GM12878 (cell line): ENCODE measurements at regions not wholly inside any gene's neighbourhood (a gene's known extent, or its start where the extent isn't known, plus 50 kb on each side); places are given as distances from the start of the nearest gene placed in this dataset.

Experiments used
- ATAC-seq: fragments of 200-7000 bp; cut with Tn5 transposase; 3 replicates; pipeline ENCODE4 v1.9.1; 2020; ENCODE audit warnings: mild to moderate bottlenecking, moderate library complexity
- BruUV-seq: library from RNA; stranded (reverse); fragments of 400-500 nt; replicated peaks from 2 replicates; lab custom pipeline; 2021; lab: Mats Ljungman, UMichigan
- CTCF ChIA-PET: fragments of 300-600 bp; sonication (Branson Sonifier 250); formaldehyde crosslinking; extraction: SDS; loops from one replicate; lab custom pipeline; 2021; ENCODE audit warnings: inconsistent platforms; lab: Yijun Ruan, JAX
- POLR2A ChIA-PET: fragments of 350-600 bp; formaldehyde crosslinking; extraction: SDS; loops from one replicate; lab custom pipeline; 2021; ENCODE audit warnings: inconsistent platforms; lab: Charles Lee
- RAD21 ChIA-PET: fragments of 300-600 bp; sonication (Branson Sonifier 250); formaldehyde crosslinking; loops from one replicate; lab custom pipeline; 2023; ENCODE audit warnings: antibody characterized with exemption; ENCODE audit not compliant: unreplicated experiment; lab: Charles Lee
- SMC1A ChIA-PET: fragments of 300-600 bp; sonication (Branson Sonifier 250); formaldehyde crosslinking; loops from one replicate; lab custom pipeline; 2023; ENCODE audit not compliant: unreplicated experiment, uncharacterized antibody; lab: Charles Lee
- DNase-seq: peaks from one replicate; pipeline ENCODE4 v3.0.0-alpha.2; 2011; ENCODE audit warnings: low read depth, low spot score
- FAIRE-seq: peaks from 3 replicates; lab custom pipeline; 2011; peaks lifted over from hg19 to GRCh38; lab: Jason Lieb, UNC
- H2AFZ ChIP-seq: 2 replicates; pipeline ENCODE4 v1.6.0; 2011; ENCODE audit warnings: low read depth, low read length, control low read depth; ENCODE audit not compliant: control insufficient read depth
- H3K27ac ChIP-seq: 2 replicates; pipeline ENCODE4 v1.5.1; 2011; ENCODE audit warnings: control low read depth; ENCODE audit not compliant: control insufficient read depth, insufficient read depth
- H3K27me3 ChIP-seq, 2 experiments: replicated peaks in 1 of 2; 2 replicates each; pipeline versions ENCODE4 v1.6.0 to v1.6.1; 2011; ENCODE audit warnings: low read length in 1 of 2; ENCODE audit not compliant: control insufficient read depth in 2 of 2, insufficient read depth in 2 of 2
- H3K36me3 ChIP-seq, 2 experiments: 2 replicates each; pipeline ENCODE4 v1.5.1; 2011; ENCODE audit warnings: low read length in 1 of 2; ENCODE audit not compliant: control insufficient read depth in 2 of 2, insufficient read depth in 2 of 2
- H3K4me1 ChIP-seq: 2 replicates; pipeline ENCODE4 v1.6.1; 2011; ENCODE audit warnings: mild to moderate bottlenecking, low read length, moderate library complexity, mixed read lengths; ENCODE audit not compliant: control insufficient read depth, insufficient read depth
- H3K4me2 ChIP-seq: 2 replicates; pipeline ENCODE4 v1.6.0; 2011; ENCODE audit warnings: control low read depth; ENCODE audit not compliant: control insufficient read depth, insufficient read depth
- H3K4me3 ChIP-seq: fragments of 200-600 bp; sonication (generic); 2 replicates; pipeline ENCODE4 v1.5.1; 2016
- H3K79me2 ChIP-seq: 2 replicates; pipeline ENCODE4 v1.6.0; 2011; ENCODE audit warnings: low read length; ENCODE audit not compliant: control insufficient read depth, insufficient read depth
- H3K9ac ChIP-seq: 2 replicates; pipeline ENCODE4 v1.8.0; 2011; ENCODE audit warnings: low read length, control low read depth, mixed read lengths; ENCODE audit not compliant: control insufficient read depth, insufficient read depth
- H3K9me3 ChIP-seq: replicated peaks from 3 replicates; pipeline ENCODE4 v1.5.1; 2011; ENCODE audit warnings: mild to moderate bottlenecking, low read length; ENCODE audit not compliant: control insufficient read depth, insufficient read depth
- H4K20me1 ChIP-seq: 2 replicates; pipeline ENCODE4 v1.6.0; 2011; ENCODE audit not compliant: control insufficient read depth, insufficient read depth
- DPF2 ChIP-seq: fragments of 450-650 bp; IDR thresholded peaks from 2 replicates; pipeline ENCODE4 v1.6.1; 2017; ENCODE audit warnings: mild to moderate bottlenecking
- ESRRA ChIP-seq: IDR thresholded peaks from 2 replicates; pipeline ENCODE4 v1.6.1; 2012; ENCODE audit warnings: mild to moderate bottlenecking, low read length, improper control_type of control experiment
- JUNB ChIP-seq: IDR thresholded peaks from 2 replicates; pipeline ENCODE4 v1.6.1; 2016; ENCODE audit warnings: antibody characterized with exemption, mild to moderate bottlenecking
- JUND ChIP-seq: IDR thresholded peaks from 2 replicates; pipeline ENCODE4 v1.6.1; 2012; ENCODE audit warnings: low read depth, mild to moderate bottlenecking, low read length, improper control_type of control experiment, moderate library complexity
- LARP7 ChIP-seq: fragments of 450-650 bp; IDR thresholded peaks from 2 replicates; pipeline ENCODE4 v1.6.1; 2017; ENCODE audit warnings: mild to moderate bottlenecking
- MTA2 ChIP-seq: fragments of 450-650 bp; IDR thresholded peaks from 2 replicates; pipeline ENCODE4 v1.6.1; 2016; ENCODE audit warnings: low read depth, mild to moderate bottlenecking, moderate library complexity
- MXI1 ChIP-seq: fragments of 150-350 bp; IDR thresholded peaks from 2 replicates; pipeline ENCODE4 v1.6.1; 2011; ENCODE audit warnings: low read depth, mild to moderate bottlenecking, inconsistent platforms, low read length, improper control_type of control experiment
- NFIC ChIP-seq: IDR thresholded peaks from 2 replicates; pipeline ENCODE4 v1.6.1; 2012; ENCODE audit warnings: low read depth, mild to moderate bottlenecking, inconsistent platforms, low read length, moderate library complexity
- NR2F1 ChIP-seq: fragments of 450-650 bp; conservative IDR thresholded peaks from 2 replicates; pipeline ENCODE4 v1.6.1; 2017; ENCODE audit warnings: mild to moderate bottlenecking
- TCF3 ChIP-seq: IDR thresholded peaks from 2 replicates; pipeline ENCODE4 v1.6.1; 2012; ENCODE audit warnings: low read depth, mild to moderate bottlenecking, low read length, borderline replicate concordance; ENCODE audit not compliant: insufficient read depth
- ZNF384 ChIP-seq: IDR thresholded peaks from 2 replicates; pipeline ENCODE4 v1.6.1; 2012; ENCODE audit warnings: low read depth, mild to moderate bottlenecking, low read length, improper control_type of control experiment, borderline replicate concordance
- in situ Hi-C: fragments of 300-500 bp; cut with MboI; formaldehyde crosslinking; loops from 9 replicates; pipeline ENCODE4 v1.14.3; 2018; ENCODE audit warnings: mixed read lengths
- intact Hi-C: fragments of 100-400 bp; cut with micrococcal nuclease; formaldehyde crosslinking; loops from one replicate; pipeline ENCODE4 v1.14.2; 2022; ENCODE audit not compliant: unreplicated experiment
- TF ChIP-seq, protein P1 (sequence below): fragments of 450-650 bp; IDR thresholded peaks from 2 replicates; pipeline ENCODE4 v1.6.1; 2016; ENCODE audit warnings: mild to moderate bottlenecking
- TF ChIP-seq, protein P2 (sequence below): IDR thresholded peaks from 2 replicates; pipeline ENCODE4 v1.6.1; 2012; ENCODE audit warnings: mild to moderate bottlenecking, low read depth, low read length
- TF ChIP-seq, protein P3 (sequence below): fragments of 450-650 bp; conservative IDR thresholded peaks from 2 replicates; pipeline ENCODE4 v1.6.1; 2017; ENCODE audit warnings: mild to moderate bottlenecking, moderate library complexity

DNA sequence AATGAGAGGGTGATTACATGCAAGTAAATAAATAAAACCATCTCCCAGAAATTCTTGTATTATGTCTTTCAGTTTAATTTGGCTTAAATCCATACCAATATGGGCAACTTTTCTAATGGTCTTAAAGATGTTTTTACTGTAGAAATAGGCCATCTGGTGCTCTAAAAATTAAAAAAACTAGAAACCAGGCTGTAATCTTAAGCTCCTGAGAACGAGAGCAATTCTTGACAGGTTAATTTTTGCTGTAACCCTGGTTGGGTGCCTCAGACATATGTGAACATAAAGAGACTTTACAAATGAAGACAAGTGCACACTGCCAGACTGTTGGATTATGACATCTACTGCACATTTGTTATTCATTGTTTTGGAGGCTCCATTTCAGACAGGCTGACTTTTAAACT, 246.8 kb upstream of the DAB2 start (continued):
- TF ChIP-seq, protein P1, sequence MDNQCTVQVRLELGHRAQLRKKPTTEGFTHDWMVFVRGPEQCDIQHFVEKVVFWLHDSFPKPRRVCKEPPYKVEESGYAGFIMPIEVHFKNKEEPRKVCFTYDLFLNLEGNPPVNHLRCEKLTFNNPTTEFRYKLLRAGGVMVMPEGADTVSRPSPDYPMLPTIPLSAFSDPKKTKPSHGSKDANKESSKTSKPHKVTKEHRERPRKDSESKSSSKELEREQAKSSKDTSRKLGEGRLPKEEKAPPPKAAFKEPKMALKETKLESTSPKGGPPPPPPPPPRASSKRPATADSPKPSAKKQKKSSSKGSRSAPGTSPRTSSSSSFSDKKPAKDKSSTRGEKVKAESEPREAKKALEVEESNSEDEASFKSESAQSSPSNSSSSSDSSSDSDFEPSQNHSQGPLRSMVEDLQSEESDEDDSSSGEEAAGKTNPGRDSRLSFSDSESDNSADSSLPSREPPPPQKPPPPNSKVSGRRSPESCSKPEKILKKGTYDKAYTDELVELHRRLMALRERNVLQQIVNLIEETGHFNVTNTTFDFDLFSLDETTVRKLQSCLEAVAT = no peak
- no peak for TF ChIP-seq LARP7
- no peak for TF ChIP-seq DPF2
- no peak for TF ChIP-seq NFIC
- no peak for TF ChIP-seq TCF3
- TF ChIP-seq, protein P2, sequence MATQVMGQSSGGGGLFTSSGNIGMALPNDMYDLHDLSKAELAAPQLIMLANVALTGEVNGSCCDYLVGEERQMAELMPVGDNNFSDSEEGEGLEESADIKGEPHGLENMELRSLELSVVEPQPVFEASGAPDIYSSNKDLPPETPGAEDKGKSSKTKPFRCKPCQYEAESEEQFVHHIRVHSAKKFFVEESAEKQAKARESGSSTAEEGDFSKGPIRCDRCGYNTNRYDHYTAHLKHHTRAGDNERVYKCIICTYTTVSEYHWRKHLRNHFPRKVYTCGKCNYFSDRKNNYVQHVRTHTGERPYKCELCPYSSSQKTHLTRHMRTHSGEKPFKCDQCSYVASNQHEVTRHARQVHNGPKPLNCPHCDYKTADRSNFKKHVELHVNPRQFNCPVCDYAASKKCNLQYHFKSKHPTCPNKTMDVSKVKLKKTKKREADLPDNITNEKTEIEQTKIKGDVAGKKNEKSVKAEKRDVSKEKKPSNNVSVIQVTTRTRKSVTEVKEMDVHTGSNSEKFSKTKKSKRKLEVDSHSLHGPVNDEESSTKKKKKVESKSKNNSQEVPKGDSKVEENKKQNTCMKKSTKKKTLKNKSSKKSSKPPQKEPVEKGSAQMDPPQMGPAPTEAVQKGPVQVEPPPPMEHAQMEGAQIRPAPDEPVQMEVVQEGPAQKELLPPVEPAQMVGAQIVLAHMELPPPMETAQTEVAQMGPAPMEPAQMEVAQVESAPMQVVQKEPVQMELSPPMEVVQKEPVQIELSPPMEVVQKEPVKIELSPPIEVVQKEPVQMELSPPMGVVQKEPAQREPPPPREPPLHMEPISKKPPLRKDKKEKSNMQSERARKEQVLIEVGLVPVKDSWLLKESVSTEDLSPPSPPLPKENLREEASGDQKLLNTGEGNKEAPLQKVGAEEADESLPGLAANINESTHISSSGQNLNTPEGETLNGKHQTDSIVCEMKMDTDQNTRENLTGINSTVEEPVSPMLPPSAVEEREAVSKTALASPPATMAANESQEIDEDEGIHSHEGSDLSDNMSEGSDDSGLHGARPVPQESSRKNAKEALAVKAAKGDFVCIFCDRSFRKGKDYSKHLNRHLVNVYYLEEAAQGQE = no peak
- TF ChIP-seq MTA2 = no peak
- no peak for TF ChIP-seq MXI1
- TF ChIP-seq, all 136 proteins: peak for 0

DNA sequence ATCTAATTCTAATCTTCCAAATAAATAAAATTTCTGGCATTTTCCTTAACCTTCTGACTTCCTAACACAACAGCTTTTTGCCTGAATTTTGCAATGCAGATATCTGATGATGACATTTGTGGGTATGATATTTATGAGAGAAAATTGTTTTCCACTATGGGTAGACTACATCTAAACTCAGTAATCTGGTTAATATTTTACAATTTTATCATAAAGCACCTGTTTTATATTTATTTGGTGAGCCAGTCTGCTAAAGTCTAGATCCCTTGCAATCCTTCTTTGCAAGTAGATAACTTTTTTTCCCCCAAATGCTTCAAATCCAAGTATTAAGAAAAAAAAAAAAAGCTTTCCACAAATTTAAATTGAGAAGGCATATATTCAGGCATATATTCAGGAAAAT, 246.2 kb upstream of the DAB2 start:
- FAIRE-seq = no peak
- H3K27ac ChIP-seq = no peak overlapping the region
- no peak for ATAC-seq
- H3K36me3 ChIP-seq = no peaks in the 10 kb centered on the region
- H4K20me1 ChIP-seq = no peaks in the 10 kb centered on the region
- DNase-seq = no peak
- ChIA-PET POLR2A (no interaction called here), CTCF (interaction anchor here (0.6 to 0.8 kb wide), 2 partner anchors 18 to 210 kb away, joined by 3 read pairs; no protein-coding TSS in a partner anchor), RAD21 (no interaction called here), SMC1A (interaction anchor here (1.0 kb wide), 1 partner anchor 28 kb away, joined by 3 read pairs; no protein-coding TSS in a partner anchor)
- no peak overlapping the region for H3K4me2 ChIP-seq
- H3K9ac ChIP-seq = no peak overlapping the region
- in situ Hi-C loops (no loop called here), intact Hi-C loops (no loop called here)
- TF ChIP-seq NR2F1 (no peak), MTA2 (no peak), JUNB (no peak), JUND (no peak), ZNF384 (no peak), ESRRA (no peak)
- TF ChIP-seq, protein P3, sequence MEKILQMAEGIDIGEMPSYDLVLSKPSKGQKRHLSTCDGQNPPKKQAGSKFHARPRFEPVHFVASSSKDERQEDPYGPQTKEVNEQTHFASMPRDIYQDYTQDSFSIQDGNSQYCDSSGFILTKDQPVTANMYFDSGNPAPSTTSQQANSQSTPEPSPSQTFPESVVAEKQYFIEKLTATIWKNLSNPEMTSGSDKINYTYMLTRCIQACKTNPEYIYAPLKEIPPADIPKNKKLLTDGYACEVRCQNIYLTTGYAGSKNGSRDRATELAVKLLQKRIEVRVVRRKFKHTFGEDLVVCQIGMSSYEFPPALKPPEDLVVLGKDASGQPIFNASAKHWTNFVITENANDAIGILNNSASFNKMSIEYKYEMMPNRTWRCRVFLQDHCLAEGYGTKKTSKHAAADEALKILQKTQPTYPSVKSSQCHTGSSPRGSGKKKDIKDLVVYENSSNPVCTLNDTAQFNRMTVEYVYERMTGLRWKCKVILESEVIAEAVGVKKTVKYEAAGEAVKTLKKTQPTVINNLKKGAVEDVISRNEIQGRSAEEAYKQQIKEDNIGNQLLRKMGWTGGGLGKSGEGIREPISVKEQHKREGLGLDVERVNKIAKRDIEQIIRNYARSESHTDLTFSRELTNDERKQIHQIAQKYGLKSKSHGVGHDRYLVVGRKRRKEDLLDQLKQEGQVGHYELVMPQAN = no peak
- H3K4me1 ChIP-seq = no peaks in the 10 kb centered on the region
- no peaks in the 10 kb centered on the region for H3K79me2 ChIP-seq
- 0 out of 4 replicates have a peak, but pooled peaks cover 0 to 3% of the 10 kb centered on the region in 2 experiments for H3K27me3 ChIP-seq
- no peaks in the 10 kb centered on the region for H3K9me3 ChIP-seq
- BruUV-seq = no TSS peak
- H3K4me3 ChIP-seq = no peak overlapping the region
- H2AFZ ChIP-seq = no peak overlapping the region
